ENCODE measurements at regions not wholly inside any gene's neighbourhood (a gene's known extent, or its start where the extent isn't known, plus 50 kb on each side); places are given as distances from the start of the nearest gene placed in this dataset.
"Not testable (repeated sequence)": the region's sequence is repeated elsewhere in the genome, so short reads cannot be mapped to it uniquely, and the experiment has no call there.

DNA sequence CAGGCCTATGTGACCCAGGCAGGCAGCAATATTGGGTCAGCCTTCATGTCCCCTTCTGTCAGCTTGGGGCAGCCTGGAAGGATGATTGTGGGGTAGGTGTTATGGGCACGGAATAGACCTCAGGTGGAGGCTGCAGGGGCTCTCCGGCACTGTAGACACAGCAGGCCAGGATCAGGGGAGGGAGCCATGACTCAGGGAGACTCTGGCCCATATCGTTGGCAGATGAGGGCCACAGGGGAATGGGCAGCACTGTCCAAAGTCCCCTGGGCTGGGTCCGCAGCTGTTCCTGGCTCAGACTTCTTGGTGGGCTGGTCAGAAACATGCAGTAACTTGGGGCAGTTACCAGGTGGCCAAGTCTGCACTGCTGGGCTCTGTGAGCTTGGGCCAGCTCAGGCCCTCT lies 3080.1 kb downstream of the RPIA start:
- H3K4me1 ChIP-seq (ENCODE audit: insufficient read depth, low read length); H3K36me3 ChIP-seq (ENCODE audit: insufficient read depth, low read length); H3K9me3 ChIP-seq (ENCODE audit: control insufficient read depth, insufficient read depth, low read length); H3K9ac ChIP-seq (ENCODE audit: low read depth, low read length): not testable (repeated sequence)

DNA sequence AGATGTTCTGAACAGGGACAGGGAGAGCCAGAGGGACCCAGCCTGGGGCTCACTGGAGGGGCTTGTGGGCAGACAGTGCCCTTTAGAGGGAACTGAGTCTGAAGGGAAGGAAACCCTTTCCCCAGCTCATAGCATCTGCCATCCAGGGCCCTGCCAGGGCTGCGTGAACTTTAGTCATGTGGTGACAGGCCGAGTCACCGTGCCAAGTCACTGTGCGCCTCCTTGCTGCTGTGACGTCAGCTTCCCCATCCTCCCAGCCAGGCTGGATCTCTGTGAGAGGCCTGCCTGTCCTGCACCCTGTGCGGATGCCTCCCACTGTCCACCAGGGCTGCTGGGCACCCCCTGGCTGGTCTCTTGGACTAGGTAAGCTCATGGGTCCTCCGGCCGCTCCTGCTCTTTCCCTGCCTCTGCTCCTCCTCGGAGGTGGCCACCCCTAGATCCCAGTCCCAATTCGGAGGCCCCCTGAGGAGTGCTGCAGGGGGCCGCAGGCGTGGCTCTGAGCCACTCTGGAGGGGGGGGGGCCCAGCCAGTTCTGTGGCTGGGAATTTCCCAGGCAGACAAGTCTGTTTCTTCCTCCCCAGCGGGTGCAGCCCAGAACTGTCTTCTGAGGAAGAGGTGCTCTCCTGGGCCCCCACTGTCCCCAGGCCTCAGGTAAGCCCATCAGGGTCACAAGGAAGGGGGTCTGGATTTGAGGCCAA lies 3080.9 kb downstream of the RPIA start:
- not testable (repeated sequence) for H3K9me3 ChIP-seq (ENCODE audit: control insufficient read depth, insufficient read depth, low read length); H3K4me1 ChIP-seq (ENCODE audit: insufficient read depth, low read length); H3K9ac ChIP-seq (ENCODE audit: low read depth, low read length); H3K36me3 ChIP-seq (ENCODE audit: insufficient read depth, low read length)

DNA sequence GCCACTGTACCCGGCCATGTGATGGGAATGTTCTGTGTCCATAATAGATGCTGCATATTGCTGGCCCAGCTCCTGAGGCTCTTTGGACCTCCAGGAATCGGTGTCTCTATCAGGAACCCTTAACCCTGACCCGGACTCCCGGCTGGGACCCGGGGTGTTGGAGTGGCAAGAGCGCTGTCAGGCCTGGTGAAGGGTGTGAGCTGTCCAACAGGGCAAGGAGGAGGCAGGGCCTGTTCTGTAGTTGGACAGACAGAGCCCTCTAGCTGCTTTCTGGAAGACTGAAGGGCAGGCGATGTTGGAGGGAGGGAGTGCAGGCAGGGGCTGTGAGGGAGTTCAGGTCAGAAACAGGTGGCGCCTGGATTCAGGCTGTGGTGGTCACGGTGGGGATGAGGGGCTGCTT lies 3082.3 kb downstream of the RPIA start:
- H3K36me3 ChIP-seq (ENCODE audit: insufficient read depth, low read length); H3K4me1 ChIP-seq (ENCODE audit: insufficient read depth, low read length); H3K9ac ChIP-seq (ENCODE audit: low read depth, low read length); H3K9me3 ChIP-seq (ENCODE audit: control insufficient read depth, insufficient read depth, low read length): not testable (repeated sequence)

DNA sequence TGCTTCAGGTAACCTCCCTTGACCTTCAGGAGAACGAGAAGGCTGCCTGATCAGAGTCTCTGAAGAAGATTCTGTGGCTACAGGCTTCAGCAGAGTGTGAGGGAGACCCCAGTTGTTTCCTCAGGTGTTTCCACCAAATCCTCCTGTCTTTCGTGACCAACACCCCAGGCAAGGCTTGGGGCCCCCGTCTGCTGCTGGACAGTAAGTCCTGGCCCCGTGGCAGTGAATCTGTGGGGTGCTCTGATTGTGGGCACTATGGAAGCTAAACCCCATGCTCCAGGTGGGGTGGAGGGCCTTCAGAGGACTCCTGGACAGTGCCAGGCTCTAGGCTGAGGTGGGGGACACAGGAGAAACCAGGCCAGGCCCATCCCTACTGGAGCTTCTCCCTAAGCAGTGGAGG lies 3083.7 kb downstream of the RPIA start:
- not testable (repeated sequence) for H3K9me3 ChIP-seq (ENCODE audit: control insufficient read depth, insufficient read depth, low read length); H3K4me1 ChIP-seq (ENCODE audit: insufficient read depth, low read length); H3K36me3 ChIP-seq (ENCODE audit: insufficient read depth, low read length); H3K9ac ChIP-seq (ENCODE audit: low read depth, low read length)

DNA sequence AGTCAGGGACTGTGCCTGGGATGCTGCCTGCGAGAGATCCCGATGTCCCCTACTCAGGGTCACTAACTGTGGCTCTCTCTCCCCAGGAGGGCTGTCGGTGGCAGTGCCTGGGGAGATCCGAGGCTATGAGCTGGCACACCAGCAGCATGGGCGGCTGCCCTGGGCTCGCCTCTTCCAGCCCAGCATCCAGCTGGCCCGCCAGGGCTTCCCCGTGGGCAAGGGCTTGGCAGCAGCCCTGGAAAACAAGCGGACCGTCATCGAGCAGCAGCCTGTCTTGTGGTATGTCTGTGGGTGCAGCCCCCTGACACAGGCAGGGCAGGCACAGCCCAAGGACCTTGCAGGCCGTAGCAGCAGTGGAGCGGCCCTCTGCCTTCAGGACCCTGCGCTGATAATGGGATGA lies 3088.9 kb downstream of the RPIA start:
- not testable (repeated sequence) for H3K4me1 ChIP-seq (ENCODE audit: insufficient read depth, low read length); H3K9me3 ChIP-seq (ENCODE audit: control insufficient read depth, insufficient read depth, low read length); H3K36me3 ChIP-seq (ENCODE audit: insufficient read depth, low read length); H3K9ac ChIP-seq (ENCODE audit: low read depth, low read length)

DNA sequence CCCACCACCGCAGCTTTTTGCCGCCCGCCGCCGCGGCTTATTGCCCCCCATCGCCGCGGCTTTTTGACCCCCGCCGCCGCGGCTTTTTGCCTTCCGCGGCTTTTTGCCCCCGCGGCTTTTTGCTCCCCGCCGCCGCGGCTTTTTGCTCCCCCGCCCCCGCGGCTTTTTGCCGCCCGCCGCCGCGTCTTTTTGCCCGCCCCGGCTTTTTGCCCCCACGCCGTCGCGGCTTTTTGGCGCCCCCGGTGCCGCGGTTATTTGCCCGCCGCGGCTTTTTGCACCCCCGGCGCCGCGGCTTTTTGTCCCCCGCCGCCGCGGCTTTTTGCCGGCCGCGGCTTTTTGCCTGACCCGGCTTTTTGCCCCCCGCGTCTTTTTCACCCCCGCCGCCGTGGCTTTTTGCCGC lies 3061.8 kb upstream of the TEKT4 start:
- H3K4me1 ChIP-seq (ENCODE audit: insufficient read depth, low read length); H3K9ac ChIP-seq (ENCODE audit: low read depth, low read length); H3K36me3 ChIP-seq (ENCODE audit: insufficient read depth, low read length); H3K9me3 ChIP-seq (ENCODE audit: control insufficient read depth, insufficient read depth, low read length): not testable (repeated sequence)

DNA sequence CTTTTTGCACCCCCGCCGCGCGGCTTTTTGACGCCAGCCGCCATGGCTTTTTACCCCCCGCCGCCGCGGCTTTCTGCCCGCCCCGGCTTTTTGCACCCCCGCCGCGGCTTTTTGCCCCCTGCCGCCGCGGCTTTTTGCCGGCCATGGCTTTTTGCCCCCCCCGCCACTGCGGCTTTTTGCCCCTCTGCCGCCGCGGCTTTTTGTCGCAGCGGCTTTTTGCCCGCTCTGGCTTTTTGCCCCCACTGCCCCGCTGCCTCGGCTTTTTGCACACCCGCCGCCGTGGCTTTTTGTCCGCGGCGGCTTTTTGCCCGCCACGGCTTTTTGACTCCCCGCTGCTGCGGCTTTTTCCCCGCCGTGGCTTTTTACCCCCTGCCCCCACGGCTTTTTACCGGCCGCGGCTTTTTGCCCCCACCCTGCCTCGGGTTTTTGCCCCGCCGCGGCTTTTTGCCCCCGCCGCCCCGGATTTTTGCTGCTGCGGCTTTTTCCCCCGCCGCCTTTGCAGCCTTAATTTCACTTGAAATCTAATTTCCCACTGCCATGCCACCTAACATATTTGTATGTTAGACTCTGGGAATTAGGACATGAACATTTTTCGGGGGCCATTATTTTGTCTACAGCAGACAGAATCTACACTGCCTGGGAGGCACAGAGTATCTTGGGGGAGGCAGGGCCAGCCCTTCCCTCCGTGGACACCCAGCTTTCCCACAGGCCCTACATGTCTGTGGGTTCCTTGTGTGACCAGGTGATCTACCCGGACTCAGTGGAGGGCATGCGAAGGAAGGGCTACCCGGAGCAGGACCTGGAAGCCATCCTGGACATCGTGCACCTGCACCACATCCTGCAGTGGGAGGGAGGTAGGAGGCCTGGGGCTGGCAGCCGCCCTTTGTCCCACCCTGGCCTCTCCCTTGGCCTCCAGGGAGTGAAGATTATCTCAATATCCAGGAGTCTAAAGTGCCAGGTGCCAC lies 3031.0 kb upstream of the TEKT4 start:
- no peaks in the 10 kb centered on the region for H3K36me3 ChIP-seq (ENCODE audit: insufficient read depth, low read length)
- no peaks in the 10 kb centered on the region for H3K9me3 ChIP-seq (ENCODE audit: control insufficient read depth, insufficient read depth, low read length)
- no peaks in the 10 kb centered on the region for H3K4me1 ChIP-seq (ENCODE audit: insufficient read depth, low read length)
- H3K9ac ChIP-seq (ENCODE audit: low read depth, low read length): no peak overlapping the region

DNA sequence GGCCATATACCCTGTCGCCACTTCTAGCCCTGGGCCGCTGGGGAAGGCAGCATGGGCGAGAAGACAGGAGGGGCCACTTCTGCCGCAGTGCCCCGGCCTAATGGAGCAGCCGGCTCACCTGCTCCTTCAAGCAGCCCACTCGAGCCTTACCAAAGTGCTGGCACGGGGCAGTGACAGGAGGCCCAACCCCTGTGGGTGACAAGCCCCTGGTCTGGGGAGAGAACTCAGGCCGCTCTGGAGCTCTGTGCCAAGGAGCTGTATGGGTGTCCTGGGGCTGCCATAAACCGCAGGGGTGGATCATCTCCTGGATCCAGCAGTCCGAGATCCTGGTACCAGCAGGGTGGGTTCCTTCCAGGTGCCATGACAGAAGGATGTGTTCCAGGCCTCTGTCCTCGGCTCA lies 3029.0 kb upstream of the TEKT4 start:
- H3K9ac ChIP-seq (ENCODE audit: low read depth, low read length); H3K9me3 ChIP-seq (ENCODE audit: control insufficient read depth, insufficient read depth, low read length); H3K36me3 ChIP-seq (ENCODE audit: insufficient read depth, low read length); H3K4me1 ChIP-seq (ENCODE audit: insufficient read depth, low read length): not testable (repeated sequence)

DNA sequence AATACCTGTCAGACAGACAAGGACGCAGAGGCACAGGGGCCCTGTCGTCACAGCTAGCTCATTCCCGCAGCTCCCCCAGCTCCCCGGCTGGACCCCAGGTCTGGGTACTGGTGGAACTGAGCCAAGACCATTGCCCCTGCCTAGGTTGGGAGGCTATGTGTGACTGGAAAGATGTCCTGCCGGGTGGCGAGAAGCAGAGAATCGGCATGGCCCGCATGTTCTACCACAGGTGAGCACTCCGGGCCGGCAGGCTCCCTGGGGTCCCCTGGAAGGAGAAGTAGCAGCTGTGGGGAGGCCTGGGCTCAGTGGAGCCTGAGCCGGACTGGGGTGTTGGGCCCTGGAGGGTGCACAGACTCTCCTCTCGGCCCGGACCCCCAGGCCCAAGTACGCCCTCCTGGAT lies 3028.3 kb upstream of the TEKT4 start:
- not testable (repeated sequence) for H3K9me3 ChIP-seq (ENCODE audit: control insufficient read depth, insufficient read depth, low read length); H3K4me1 ChIP-seq (ENCODE audit: insufficient read depth, low read length); H3K36me3 ChIP-seq (ENCODE audit: insufficient read depth, low read length); H3K9ac ChIP-seq (ENCODE audit: low read depth, low read length)

DNA sequence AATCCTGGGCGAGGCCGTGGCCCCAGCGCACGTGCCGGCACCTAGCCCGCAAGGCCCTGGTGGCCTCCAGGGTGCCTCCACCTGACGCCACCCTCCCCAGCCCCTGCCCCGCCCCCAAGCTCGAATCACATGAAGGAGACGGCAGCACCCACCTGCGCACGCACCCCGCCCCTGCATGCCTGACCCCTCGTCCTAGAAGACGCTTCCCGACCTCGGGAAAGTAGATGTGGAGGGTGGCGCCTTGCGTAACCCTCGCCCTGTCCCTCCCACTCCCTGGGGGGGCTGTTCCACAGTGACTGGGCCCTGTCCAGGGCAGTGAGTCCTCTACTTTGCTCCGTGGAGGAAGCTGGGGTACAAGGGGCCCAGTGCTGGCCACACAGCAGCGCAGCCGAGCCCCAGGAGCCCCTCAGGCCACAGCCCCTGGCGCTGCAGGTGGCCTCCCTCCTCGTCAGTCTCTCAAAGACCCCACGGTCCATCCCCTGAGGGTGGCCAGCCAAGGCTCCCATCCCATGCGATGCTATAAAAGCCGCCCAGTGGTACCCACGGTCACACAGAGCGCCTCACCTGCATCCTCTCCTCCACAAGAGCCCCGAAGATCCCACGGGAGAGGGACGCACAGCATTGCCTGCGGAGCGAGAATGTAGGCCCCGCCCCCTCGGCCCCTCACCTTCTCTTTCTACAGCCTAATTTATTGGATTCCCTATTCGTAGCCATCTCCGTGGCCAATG lies 3027.3 kb upstream of the TEKT4 start:
- H3K4me1 ChIP-seq (ENCODE audit: insufficient read depth, low read length); H3K36me3 ChIP-seq (ENCODE audit: insufficient read depth, low read length); H3K9me3 ChIP-seq (ENCODE audit: control insufficient read depth, insufficient read depth, low read length); H3K9ac ChIP-seq (ENCODE audit: low read depth, low read length): not testable (repeated sequence)

DNA sequence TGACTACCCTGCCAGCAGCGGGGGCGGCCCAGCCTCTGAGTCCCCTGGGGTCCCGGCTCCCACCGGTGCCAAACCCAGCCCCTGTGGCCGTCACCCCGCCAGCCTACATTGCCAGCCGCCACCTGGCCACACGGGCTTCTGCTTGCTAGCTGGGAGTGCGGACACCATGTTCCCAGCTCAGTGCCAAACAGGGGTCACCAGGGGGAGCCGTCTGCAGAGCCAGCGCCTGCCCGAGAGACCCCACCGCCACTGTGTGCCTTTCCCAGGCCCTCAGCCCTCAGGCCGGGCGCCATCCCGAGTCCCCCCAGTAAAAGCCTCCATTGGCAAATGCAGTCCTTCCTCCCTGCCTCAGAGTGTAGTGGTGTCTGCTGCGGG lies 3026.8 kb upstream of the TEKT4 start:
- not testable (repeated sequence) for H3K4me1 ChIP-seq (ENCODE audit: insufficient read depth, low read length); H3K9me3 ChIP-seq (ENCODE audit: control insufficient read depth, insufficient read depth, low read length); H3K9ac ChIP-seq (ENCODE audit: low read depth, low read length); H3K36me3 ChIP-seq (ENCODE audit: insufficient read depth, low read length)

DNA sequence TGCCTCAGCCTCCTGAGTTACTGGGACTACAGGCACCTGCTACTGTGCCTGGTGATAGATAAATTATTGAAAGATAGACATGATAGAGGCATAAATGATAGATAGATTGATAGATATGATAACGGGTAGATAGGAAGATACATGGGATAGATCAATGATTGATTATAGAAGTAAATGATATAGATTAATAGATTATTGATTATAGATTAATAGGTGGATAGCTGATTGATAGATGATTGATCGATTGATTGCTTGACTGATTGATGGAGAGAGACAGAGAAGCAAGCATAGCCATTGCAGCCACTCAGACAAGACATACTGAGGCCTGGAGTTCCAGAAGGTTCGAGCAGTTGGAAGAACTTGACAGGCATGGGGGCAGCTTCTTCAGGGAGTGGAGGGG lies 3024.8 kb upstream of the TEKT4 start:
- not testable (repeated sequence) for H3K36me3 ChIP-seq (ENCODE audit: insufficient read depth, low read length); H3K9me3 ChIP-seq (ENCODE audit: control insufficient read depth, insufficient read depth, low read length)

DNA sequence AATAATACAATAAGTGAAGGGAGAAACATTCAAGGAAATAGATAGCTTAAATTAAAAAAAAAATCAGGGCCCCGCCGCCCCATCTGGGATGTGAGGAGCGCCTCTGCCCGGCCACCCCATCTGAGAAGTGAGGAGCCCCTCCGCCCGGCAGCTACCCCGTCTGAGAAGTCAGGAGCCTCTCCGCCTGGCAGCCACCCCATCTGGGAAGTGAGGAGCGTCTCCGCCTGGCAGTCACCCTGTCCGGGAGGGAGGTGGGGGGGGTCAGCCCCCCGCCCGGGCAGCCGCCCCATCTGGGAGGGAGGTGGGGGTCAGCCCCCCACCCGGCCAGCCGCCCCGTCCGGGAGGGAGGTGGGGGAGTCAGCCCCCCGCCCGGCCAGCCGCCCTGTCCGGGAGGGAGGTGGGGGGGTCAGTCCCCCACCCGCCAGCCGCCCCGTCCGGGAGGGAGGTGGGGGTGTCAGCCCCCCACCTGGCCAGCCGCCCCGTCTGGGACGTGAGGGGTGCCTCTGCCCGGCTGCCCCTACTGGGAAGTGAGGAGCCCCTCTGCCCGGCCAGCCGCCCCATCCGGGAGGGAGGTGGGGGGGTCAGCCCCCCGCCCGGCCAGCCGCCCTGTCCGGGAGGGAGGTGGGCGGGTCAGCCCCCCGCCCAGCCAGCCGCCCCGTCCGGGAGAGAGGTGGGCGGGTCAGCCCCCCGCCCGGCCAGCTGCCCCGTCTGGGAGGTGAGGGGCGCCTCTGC lies 3019.4 kb upstream of the TEKT4 start:
- H3K4me1 ChIP-seq (ENCODE audit: insufficient read depth, low read length); H3K36me3 ChIP-seq (ENCODE audit: insufficient read depth, low read length); H3K9ac ChIP-seq (ENCODE audit: low read depth, low read length); H3K9me3 ChIP-seq (ENCODE audit: control insufficient read depth, insufficient read depth, low read length): not testable (repeated sequence)

More for the DNA sequence above, 3024.8 kb upstream of the TEKT4 start:
- not testable (repeated sequence) for H3K9ac ChIP-seq (ENCODE audit: low read depth, low read length); H3K4me1 ChIP-seq (ENCODE audit: insufficient read depth, low read length)

DNA sequence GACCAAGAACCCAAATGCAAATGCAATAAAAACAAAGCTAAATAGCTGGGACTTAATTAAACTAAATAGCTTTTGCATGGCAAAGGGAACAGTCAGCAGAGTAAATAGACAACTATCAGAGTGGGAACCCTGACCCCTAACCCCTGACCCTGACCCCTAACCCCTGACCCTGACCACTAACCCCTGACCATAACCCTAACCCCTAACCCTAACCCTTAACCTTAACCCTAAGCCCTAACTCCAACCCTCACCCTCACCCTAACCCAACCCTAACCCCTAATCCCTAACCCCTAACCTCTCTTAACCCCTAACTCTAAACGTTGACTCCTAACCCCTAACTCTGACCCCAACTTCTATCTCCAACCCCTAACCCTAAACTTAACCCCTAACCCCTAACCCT lies 3014.3 kb upstream of the TEKT4 start:
- not testable (repeated sequence) for H3K4me1 ChIP-seq (ENCODE audit: insufficient read depth, low read length); H3K36me3 ChIP-seq (ENCODE audit: insufficient read depth, low read length); H3K9ac ChIP-seq (ENCODE audit: low read depth, low read length); H3K9me3 ChIP-seq (ENCODE audit: control insufficient read depth, insufficient read depth, low read length)

All from ES-I3 (cell line).